CD4-positive, alpha-beta T cell (primary cell): ENCODE measurements at regions not wholly inside any gene's neighbourhood (a gene's known extent, or its start where the extent isn't known, plus 50 kb on each side); places are given as distances from the start of the nearest gene placed in this dataset.

ENCODE experiments used
- ATAC-seq: fragments of 200-7000 bp; cut with Tn5 transposase; one replicate; pipeline ENCODE4 v1.10.0; 2022; ENCODE audit warnings: mild to moderate bottlenecking; ENCODE audit not compliant: poor library complexity
- CTCF ChIA-PET: fragments of 350-600 bp; sonication (Branson Sonifier 250); formaldehyde crosslinking; loops from one replicate; lab custom pipeline; 2021; ENCODE audit warnings: antibody characterized with exemption, inconsistent platforms; lab: Charles Lee
- POLR2A ChIA-PET: fragments of 350-600 bp; sonication (Branson Sonifier 250); formaldehyde crosslinking; loops from one replicate; lab custom pipeline; 2021; ENCODE audit warnings: antibody characterized with exemption, inconsistent platforms; lab: Charles Lee
- DNase-seq, 14 experiments: peaks; one replicate each; pipeline ENCODE4 v3.0.0-alpha.2; 2013 to 2020; ENCODE audit warnings: mixed read lengths in 2 of 14
- H3K27ac ChIP-seq, 2 donors: one replicate each; pipeline versions ENCODE4 v1.5.1 to v1.7.0; 2013; ENCODE audit warnings: low read length in 2 of 2, low read depth in 1 of 2, mild to moderate bottlenecking in 1 of 2
- H3K27me3 ChIP-seq, 2 experiments: 1 replicate in 1 of 2; 2 replicates in 1 of 2; pipeline versions ENCODE4 v1.6.1 to v1.7.0; 2013; ENCODE audit warnings: low read length in 2 of 2, control low read depth in 1 of 2, mild to moderate bottlenecking in 1 of 2, moderate library complexity in 1 of 2; ENCODE audit not compliant: insufficient read depth in 2 of 2, control insufficient read depth in 1 of 2
- H3K36me3 ChIP-seq: one replicate; pipeline ENCODE4 v1.6.1; 2013; ENCODE audit warnings: low read length, control low read depth; ENCODE audit not compliant: insufficient read depth
- H3K4me1 ChIP-seq: one replicate; pipeline ENCODE4 v1.6.1; 2013; ENCODE audit warnings: low read length, control low read depth; ENCODE audit not compliant: insufficient read depth
- H3K4me3 ChIP-seq: one replicate; pipeline ENCODE4 v1.5.1; 2013; ENCODE audit warnings: mild to moderate bottlenecking, low read length, moderate library complexity
- H3K9me3 ChIP-seq, 2 experiments: 1 replicate in 1 of 2; 2 replicates in 1 of 2; pipeline versions ENCODE4 v1.6.1 to v1.7.0; 2013; ENCODE audit warnings: low read length in 2 of 2, mild to moderate bottlenecking in 2 of 2, control low read depth in 1 of 2, moderate library complexity in 1 of 2; ENCODE audit not compliant: control insufficient read depth in 1 of 2, insufficient read depth in 1 of 2
- H3K27ac Mint-ChIP-seq: one replicate; pipeline ENCODE4 v1.8.0; 2020; ENCODE audit warnings: mixed read lengths
- H3K27me3 Mint-ChIP-seq: one replicate; pipeline ENCODE4 v1.8.0; 2021; ENCODE audit warnings: mixed read lengths
- H3K36me3 Mint-ChIP-seq: one replicate; pipeline ENCODE4 v1.8.0; 2021; ENCODE audit warnings: low read depth, mixed read lengths
- H3K4me1 Mint-ChIP-seq: one replicate; pipeline ENCODE4 v1.8.0; 2021; ENCODE audit warnings: low read depth, mixed read lengths
- H3K4me3 Mint-ChIP-seq: one replicate; pipeline ENCODE4 v1.8.0; 2020; ENCODE audit warnings: mild to moderate bottlenecking, mixed read lengths
- H3K9me3 Mint-ChIP-seq: one replicate; pipeline ENCODE4 v1.8.0; 2020; ENCODE audit warnings: mixed read lengths
- intact Hi-C, 2 experiments: fragments of 100-400 bp; cut with DNase I in 1 of 2; cut with micrococcal nuclease in 1 of 2; formaldehyde crosslinking; loops; one replicate each; pipeline versions ENCODE4 v1.15.1 to v1.9.0; 2023 to 2025; cut with DNase I, micrococcal nuclease
- TF ChIP-seq, protein P1 (sequence below): fragments of 200-600 bp; IDR thresholded peaks from one replicate; pipeline ENCODE4 v1.8.0; 2022; ENCODE audit warnings: antibody characterized with exemption, mild to moderate bottlenecking

DNA sequence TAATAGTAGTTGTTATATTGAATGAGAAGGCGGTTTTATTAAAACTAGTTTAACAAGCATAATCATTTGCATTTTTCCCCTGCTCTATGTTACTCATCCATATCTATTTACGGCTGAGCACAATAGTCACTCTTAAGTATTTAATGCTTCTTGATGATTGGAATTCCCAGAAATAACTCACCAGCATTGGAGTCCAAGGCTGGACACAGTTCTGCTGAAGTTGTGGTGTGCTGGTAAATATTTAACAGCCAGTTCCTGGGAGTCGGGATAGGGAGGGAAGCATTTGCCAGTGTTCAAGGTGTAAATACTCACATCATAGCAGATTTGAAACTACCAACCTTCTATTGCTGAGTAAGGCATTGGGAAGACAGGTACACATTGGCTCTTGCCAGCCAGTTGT, 315.1 kb downstream of the MTX2 start:
- no peaks in the 10 kb centered on the region for H3K4me1 Mint-ChIP-seq
- ChIA-PET POLR2A (no interaction called here), CTCF (no interaction called here)
- H3K27ac Mint-ChIP-seq = no peak overlapping the region
- DNase-seq (no peak), ATAC-seq (no peak)
- TF ChIP-seq, protein P1, sequence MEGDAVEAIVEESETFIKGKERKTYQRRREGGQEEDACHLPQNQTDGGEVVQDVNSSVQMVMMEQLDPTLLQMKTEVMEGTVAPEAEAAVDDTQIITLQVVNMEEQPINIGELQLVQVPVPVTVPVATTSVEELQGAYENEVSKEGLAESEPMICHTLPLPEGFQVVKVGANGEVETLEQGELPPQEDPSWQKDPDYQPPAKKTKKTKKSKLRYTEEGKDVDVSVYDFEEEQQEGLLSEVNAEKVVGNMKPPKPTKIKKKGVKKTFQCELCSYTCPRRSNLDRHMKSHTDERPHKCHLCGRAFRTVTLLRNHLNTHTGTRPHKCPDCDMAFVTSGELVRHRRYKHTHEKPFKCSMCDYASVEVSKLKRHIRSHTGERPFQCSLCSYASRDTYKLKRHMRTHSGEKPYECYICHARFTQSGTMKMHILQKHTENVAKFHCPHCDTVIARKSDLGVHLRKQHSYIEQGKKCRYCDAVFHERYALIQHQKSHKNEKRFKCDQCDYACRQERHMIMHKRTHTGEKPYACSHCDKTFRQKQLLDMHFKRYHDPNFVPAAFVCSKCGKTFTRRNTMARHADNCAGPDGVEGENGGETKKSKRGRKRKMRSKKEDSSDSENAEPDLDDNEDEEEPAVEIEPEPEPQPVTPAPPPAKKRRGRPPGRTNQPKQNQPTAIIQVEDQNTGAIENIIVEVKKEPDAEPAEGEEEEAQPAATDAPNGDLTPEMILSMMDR = no peak
- H3K4me3 Mint-ChIP-seq = no peak overlapping the region
- Histone ChIP-seq H3K4me1 (no peaks in the 10 kb centered on the region), H3K27me3 (peaks cover 4 to 14% of the 10 kb centered on the region in 2 experiments), H3K27ac (no peak overlapping the region), H3K9me3 (no peaks in the 10 kb centered on the region), H3K36me3 (no peaks in the 10 kb centered on the region), H3K4me3 (no peak overlapping the region)
- no peaks in the 10 kb centered on the region for H3K9me3 Mint-ChIP-seq
- no peaks in the 10 kb centered on the region for H3K36me3 Mint-ChIP-seq
- H3K27me3 Mint-ChIP-seq = peaks cover 40% of the 10 kb centered on the region
- intact Hi-C loops = no loop called here

DNA sequence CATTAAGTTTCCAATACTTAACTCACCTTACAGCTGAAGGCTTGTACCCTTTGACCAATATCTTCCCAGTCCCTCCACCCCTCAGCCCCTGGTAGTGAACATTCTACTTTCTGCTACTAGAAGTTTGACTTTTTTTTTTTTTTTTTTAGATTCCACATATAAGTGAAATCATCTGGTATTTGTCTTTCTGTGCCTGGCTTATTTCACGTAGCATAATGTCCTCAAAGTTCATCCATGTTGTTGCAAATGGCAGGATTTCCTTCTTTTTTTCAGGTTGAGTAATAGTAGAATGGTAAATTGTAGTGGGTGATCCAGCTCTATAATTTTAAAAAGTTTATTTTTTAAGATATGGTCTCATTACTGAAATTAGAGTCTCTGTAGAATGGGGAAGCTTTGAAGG, 316.0 kb downstream of the MTX2 start:
- peaks cover 36% of the 10 kb centered on the region for H3K27me3 Mint-ChIP-seq
- intact Hi-C loops = no loop called here

DNA sequence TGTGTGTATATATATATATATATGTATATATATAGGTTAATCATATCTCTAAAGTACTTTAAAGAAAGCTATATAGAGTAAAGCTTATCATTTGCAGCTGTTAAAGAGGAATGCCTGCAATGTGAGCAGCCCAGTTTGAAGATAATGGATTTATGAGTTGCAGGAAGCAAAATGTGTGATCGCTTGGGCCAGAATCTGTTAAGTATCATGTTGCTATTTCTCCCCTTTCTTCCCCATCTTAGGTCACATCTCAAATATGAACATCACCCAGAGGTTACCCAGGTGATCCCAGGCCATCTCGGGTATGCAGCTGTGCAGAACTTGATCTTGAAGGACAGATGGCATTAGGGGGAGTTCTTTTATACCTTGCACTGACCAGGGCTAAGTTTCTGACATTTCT, 316.5 kb downstream of the MTX2 start:
- no peaks in the 10 kb centered on the region for H3K4me1 ChIP-seq
- peaks cover 4 to 14% of the 10 kb centered on the region in 2 experiments for H3K27me3 ChIP-seq
- H3K9me3 ChIP-seq = no peaks in the 10 kb centered on the region
- H3K4me3 ChIP-seq = no peak overlapping the region
- DNase-seq (no peak), ATAC-seq (no peak)
- ChIA-PET CTCF (no interaction called here), POLR2A (no interaction called here)
- Mint-ChIP-seq H3K9me3 (no peaks in the 10 kb centered on the region), H3K4me1 (no peaks in the 10 kb centered on the region), H3K27me3 (peaks cover 36% of the 10 kb centered on the region), H3K27ac (no peak overlapping the region), H3K4me3 (no peak overlapping the region), H3K36me3 (no peaks in the 10 kb centered on the region)
- H3K36me3 ChIP-seq = no peaks in the 10 kb centered on the region
- TF ChIP-seq, protein P1 = no peak
- intact Hi-C loops = no loop called here
- no peak overlapping the region for H3K27ac ChIP-seq

More for the DNA sequence above, 316.0 kb downstream of the MTX2 start:
- no peaks in the 10 kb centered on the region for H3K9me3 Mint-ChIP-seq
- DNase-seq (no peak), ATAC-seq (no peak)
- Histone ChIP-seq H3K4me3 (no peak overlapping the region), H3K4me1 (no peaks in the 10 kb centered on the region), H3K27ac (no peak overlapping the region), H3K36me3 (no peaks in the 10 kb centered on the region), H3K27me3 (peaks cover 4 to 14% of the 10 kb centered on the region in 2 experiments), H3K9me3 (no peaks in the 10 kb centered on the region)
- no peak overlapping the region for H3K27ac Mint-ChIP-seq
- H3K4me3 Mint-ChIP-seq = no peak overlapping the region
- CTCF ChIA-PET = no interaction called here
- POLR2A ChIA-PET = interaction anchor here (0.7 kb wide), 1 partner anchor 59 kb away, joined by 3 read pairs; no protein-coding TSS in a partner anchor
- H3K4me1 Mint-ChIP-seq = no peaks in the 10 kb centered on the region
- H3K36me3 Mint-ChIP-seq = no peaks in the 10 kb centered on the region
- TF ChIP-seq, protein P1 = no peak
